Epithelial cell of esophagus (primary cell): ENCODE measurements at regions not wholly inside any gene's neighbourhood (a gene's known extent, or its start where the extent isn't known, plus 50 kb on each side); places are given as distances from the start of the nearest gene placed in this dataset.
"Not testable (repeated sequence)": the region's sequence is repeated elsewhere in the genome, so short reads cannot be mapped to it uniquely, and the experiment has no call there.

Experiments
- DNase-seq: peaks from one replicate; pipeline ENCODE4 v3.0.0; 2010; ENCODE audit warnings: low read depth
- H3K4me3 ChIP-seq: 2 replicates; pipeline ENCODE4 v1.5.1; 2011; ENCODE audit warnings: mild to moderate bottlenecking, low read length, control low read depth
- TF ChIP-seq, protein P1 (sequence below): IDR thresholded peaks from 2 replicates; pipeline ENCODE4 v1.5.1; 2011; ENCODE audit warnings: low read depth, mild to moderate bottlenecking, low read length, control low read depth, inconsistent platforms; ENCODE audit not compliant: insufficient read depth; ENCODE audit errors: missing control alignments

DNA sequence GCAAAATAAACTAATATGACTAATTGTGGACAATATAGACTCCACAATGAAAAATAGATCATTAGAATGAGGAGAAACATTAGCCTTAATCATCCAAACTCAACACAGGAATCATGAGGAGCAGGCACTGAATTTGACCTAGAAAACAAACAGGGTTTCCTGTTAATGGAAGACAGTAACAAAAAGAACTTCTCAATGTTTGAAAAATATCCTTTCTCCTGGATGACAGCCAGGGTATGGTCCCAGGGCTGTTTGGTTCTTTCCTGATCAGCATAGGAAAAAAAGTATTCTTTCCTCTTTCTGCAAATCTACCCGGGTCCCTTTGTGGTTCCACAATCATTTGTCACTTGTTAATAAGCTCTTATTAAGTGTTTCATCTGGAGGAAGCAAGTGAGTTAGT is 145.3 kb upstream of the SVIL start:
- TF ChIP-seq, protein P1, sequence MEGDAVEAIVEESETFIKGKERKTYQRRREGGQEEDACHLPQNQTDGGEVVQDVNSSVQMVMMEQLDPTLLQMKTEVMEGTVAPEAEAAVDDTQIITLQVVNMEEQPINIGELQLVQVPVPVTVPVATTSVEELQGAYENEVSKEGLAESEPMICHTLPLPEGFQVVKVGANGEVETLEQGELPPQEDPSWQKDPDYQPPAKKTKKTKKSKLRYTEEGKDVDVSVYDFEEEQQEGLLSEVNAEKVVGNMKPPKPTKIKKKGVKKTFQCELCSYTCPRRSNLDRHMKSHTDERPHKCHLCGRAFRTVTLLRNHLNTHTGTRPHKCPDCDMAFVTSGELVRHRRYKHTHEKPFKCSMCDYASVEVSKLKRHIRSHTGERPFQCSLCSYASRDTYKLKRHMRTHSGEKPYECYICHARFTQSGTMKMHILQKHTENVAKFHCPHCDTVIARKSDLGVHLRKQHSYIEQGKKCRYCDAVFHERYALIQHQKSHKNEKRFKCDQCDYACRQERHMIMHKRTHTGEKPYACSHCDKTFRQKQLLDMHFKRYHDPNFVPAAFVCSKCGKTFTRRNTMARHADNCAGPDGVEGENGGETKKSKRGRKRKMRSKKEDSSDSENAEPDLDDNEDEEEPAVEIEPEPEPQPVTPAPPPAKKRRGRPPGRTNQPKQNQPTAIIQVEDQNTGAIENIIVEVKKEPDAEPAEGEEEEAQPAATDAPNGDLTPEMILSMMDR = no peak
- no peak overlapping the region for H3K4me3 ChIP-seq
- DNase-seq = no peak

DNA sequence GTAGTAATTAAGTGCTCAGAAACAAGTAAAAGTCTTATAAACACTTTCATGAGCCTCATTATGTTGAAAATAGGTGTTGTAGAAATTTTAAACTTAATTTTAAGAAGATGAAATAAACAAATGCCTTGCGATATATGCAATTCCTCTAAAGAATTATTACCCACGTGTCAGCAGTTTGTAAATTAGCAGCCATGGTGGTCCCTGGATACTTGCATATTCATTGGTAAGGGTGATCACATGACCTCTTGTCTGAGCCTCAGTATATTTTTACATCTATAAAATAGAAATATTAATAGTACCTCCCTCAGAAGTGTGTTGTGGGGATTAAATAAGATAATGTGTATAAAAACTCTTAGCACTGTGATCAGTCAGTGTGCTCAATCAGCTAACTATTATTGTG is 141.5 kb upstream of the SVIL start:
- no peak for DNase-seq
- no peak overlapping the region for H3K4me3 ChIP-seq
- TF ChIP-seq, protein P1 = no peak

DNA sequence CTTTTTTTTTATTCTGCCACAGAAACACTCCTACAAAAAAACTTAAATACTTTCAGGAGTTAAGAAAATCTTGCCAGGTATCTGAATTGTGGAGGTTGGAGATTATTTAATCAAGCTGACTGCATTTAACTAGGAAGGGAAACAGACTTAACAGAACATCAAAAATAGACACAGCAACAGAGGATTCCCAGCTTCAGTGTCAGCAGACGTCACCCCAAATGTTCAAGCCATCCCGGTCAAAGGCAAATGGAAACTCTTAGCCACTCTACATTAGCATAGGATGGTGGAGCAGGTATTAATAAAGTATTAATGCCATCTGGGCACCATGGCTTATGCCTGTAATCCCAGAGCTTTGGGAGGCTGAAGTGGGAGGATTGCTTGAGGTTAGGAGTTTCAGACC is 139.7 kb upstream of the SVIL start:
- no peak for DNase-seq
- no peak overlapping the region for H3K4me3 ChIP-seq
- TF ChIP-seq, protein P1 = no peak

DNA sequence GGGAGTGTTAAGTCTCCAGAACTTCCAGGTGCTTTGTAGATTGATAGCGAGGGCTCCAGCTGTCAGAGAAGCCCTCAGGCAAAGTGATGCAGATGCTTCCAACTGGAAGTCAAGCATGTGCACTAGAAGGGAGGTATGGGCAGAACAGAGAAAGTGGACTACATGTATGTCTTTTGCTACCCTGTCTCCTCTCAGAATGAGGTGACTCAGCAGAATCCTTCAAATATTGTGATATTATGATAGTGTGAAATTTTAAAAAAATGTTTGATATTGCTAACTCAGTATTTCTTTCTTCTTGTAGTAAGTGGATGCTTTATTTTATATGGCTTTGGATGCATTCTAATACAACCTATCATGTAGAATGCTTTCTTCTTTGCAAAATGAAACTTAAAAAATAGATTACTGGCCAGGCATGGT is 138.9 kb upstream of the SVIL start:
- H3K4me3 ChIP-seq = no peak overlapping the region
- no peak for DNase-seq
- TF ChIP-seq, protein P1 = no peak

DNA sequence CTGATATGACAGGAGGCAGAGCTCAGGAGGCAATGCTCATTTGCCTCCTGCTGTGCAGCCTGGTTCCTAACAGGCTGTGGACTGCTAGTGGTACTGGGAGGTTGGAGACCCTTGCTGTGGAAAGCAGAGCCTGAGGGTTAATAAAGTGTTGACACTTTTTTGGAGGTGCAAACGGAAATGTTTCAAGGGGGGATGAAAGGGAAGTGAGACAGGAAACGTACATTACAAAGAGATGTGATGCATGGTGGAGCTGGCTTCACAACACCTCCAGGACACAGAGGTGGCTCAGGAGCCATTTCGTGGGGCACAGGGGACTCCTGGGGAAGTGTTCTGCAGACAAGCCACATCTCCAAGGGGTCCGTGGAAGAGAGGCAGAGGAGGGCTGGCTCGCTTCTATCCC is 137.6 kb upstream of the SVIL start:
- DNase-seq = no peak
- TF ChIP-seq, protein P1 = no peak

DNA sequence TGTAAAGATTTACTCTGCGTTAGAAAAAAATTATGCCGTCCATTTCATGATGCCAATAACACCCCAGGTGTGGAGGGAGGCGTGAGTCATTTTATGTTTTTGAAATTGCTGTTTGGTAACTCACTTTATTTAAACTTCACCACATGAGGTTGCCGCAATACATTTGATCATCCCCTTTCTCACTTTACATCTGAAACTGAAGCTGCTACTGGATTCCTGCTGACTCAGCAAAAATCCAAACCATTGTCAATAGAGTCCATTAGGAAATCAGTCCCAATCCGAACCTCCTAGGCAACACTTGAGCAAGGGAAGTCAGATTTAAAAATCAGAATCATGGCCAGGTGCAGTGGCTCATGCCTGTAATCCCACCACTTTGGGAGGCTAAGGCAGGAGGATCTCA is 136.6 kb upstream of the SVIL start:
- TF ChIP-seq, protein P1 = no peak
- no peak overlapping the region for H3K4me3 ChIP-seq
- peak; percentile 66 for DNase-seq

More for the DNA sequence above, 137.6 kb upstream of the SVIL start:
- no peak overlapping the region for H3K4me3 ChIP-seq

DNA sequence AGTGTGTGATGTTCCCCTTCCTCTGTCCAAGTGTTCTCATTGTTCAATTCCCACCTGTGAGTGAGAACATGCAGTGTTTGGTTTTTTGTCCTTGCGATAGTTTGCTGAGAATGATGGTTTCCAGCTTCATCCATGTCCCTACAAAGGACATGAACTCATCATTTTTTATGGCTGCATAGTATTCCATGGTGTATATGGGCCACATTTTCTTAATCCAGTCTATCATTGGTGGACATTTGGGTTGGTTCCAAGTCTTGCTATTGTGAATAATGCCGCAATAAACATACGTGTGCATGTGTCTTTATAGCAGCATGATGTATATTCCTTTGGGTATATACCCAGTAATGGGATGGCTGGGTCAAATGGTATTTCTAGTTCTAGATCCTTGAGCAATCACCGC is 134.5 kb upstream of the SVIL start:
- not testable (repeated sequence) for H3K4me3 ChIP-seq, DNase-seq

DNA sequence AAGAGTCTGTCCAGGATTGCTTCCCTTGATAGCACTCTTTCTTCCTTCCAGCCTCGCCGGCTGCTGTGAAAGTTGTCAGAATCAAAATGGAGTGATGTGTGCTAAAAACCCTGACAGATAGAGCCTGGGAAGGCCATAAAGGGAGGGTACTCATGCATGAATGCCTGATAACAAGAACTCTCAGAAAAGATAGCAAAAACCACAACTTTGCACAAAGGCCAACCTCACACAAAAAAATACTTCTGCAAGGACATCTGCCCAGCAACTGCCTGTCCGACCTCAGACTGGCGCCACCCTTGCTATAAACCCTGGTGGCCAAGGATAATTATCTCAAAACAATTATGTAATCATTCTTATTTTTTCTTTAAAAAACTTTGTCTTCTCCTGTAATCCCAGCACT is 133.2 kb upstream of the SVIL start:
- no peak for DNase-seq
- TF ChIP-seq, protein P1 = no peak

More for the DNA sequence above, 133.2 kb upstream of the SVIL start:
- no peak overlapping the region for H3K4me3 ChIP-seq
